WI38 (cell line): ENCODE measurements at regions not wholly inside any gene's neighbourhood (a gene's known extent, or its start where the extent isn't known, plus 50 kb on each side); places are given as distances from the start of the nearest gene placed in this dataset.
"Not testable (repeated sequence)": the region's sequence is repeated elsewhere in the genome, so short reads cannot be mapped to it uniquely, and the experiment has no call there.

Experiments used
- H3K4me3 ChIP-seq: 2 replicates; pipeline ENCODE4 v1.5.1; 2011; ENCODE audit warnings: low read depth, mild to moderate bottlenecking, control low read depth, low read length
- CTCF ChIP-seq: IDR thresholded peaks from 2 replicates; pipeline ENCODE4 v1.5.1; 2012; ENCODE audit warnings: low read depth, mild to moderate bottlenecking, control low read depth, low read length

- H3K4me3 ChIP-seq = no peak overlapping the region
- no peak for TF ChIP-seq CTCF
These were observed 265.2 kb downstream of the COG6 start for GRCh38 chr13:39920613-39921012.

GRCh38 chr13:39926345-39926744 lies 270.9 kb downstream of the COG6 start:
- no peak overlapping the region for H3K4me3 ChIP-seq
- no peak for TF ChIP-seq CTCF

- no peak for TF ChIP-seq CTCF
These were observed 272.8 kb downstream of the COG6 start for GRCh38 chr13:39928261-39928660.

GRCh38 chr13:39929583-39929982 lies 274.1 kb downstream of the COG6 start:
- no peak overlapping the region for H3K4me3 ChIP-seq
- no peak for TF ChIP-seq CTCF

More at GRCh38 chr13:39928261-39928660, 272.8 kb downstream of the COG6 start:
- H3K4me3 ChIP-seq = no peak overlapping the region

- no peak overlapping the region for H3K4me3 ChIP-seq
- TF ChIP-seq CTCF = no peak
These were observed 274.6 kb downstream of the COG6 start for GRCh38 chr13:39930060-39930459.

- TF ChIP-seq CTCF = no peak
- H3K4me3 ChIP-seq = no peak overlapping the region
These were observed 275.3 kb downstream of the COG6 start for GRCh38 chr13:39930544-39931444.

GRCh38 chr13:39931505-39931904 lies 276.0 kb downstream of the COG6 start:
- no peak for TF ChIP-seq CTCF

GRCh38 chr13:39932514-39932913 lies 277.1 kb downstream of the COG6 start:
- H3K4me3 ChIP-seq = not testable (repeated sequence)

More at GRCh38 chr13:39931505-39931904, 276.0 kb downstream of the COG6 start:
- H3K4me3 ChIP-seq = no peak overlapping the region
